PC-9 (cell line): ENCODE measurements at regions not wholly inside any gene's neighbourhood (a gene's known extent, or its start where the extent isn't known, plus 50 kb on each side); places are given as distances from the start of the nearest gene placed in this dataset.

ENCODE experiments used
- BruUV-seq: library from RNA; stranded (reverse); fragments of 400-500 nt; replicated peaks from 2 replicates; lab custom pipeline; 2021; lab: Mats Ljungman, UMichigan
- CTCF ChIA-PET: fragments of 300-600 bp; sonication (Branson Sonifier 250); formaldehyde crosslinking; loops from one replicate; lab custom pipeline; 2022; ENCODE audit warnings: antibody characterized with exemption; lab: Charles Lee
- POLR2A ChIA-PET: fragments of 300-600 bp; sonication (Branson Sonifier 250); formaldehyde crosslinking; loops from one replicate; lab custom pipeline; 2022; ENCODE audit warnings: antibody characterized with exemption; ENCODE audit not compliant: unreplicated experiment; lab: Charles Lee
- DNase-seq, 2 experiments: peaks; one replicate each; pipeline versions ENCODE4 v3.0.0 to v3.0.0-alpha.2; 2015 to 2022; ENCODE audit warnings: mixed read lengths in 1 of 2
- H2AFZ ChIP-seq: fragments of 200-600 bp; sonication (generic); 2 replicates; pipeline ENCODE4 v1.8.1; 2017; ENCODE audit warnings: antibody characterized with exemption
- H3F3A ChIP-seq: fragments of 200-600 bp; sonication (generic); 2 replicates; pipeline ENCODE4 v1.8.1; 2017; ENCODE audit warnings: antibody characterized with exemption, mild to moderate bottlenecking, low read depth; ENCODE audit not compliant: insufficient read depth
- H3K27ac ChIP-seq: fragments of 200-600 bp; sonication (generic); 2 replicates; pipeline ENCODE4 v1.6.1; 2016; ENCODE audit warnings: mixed run types
- H3K27me3 ChIP-seq: fragments of 200-600 bp; sonication (generic); 2 replicates; pipeline ENCODE4 v1.6.1; 2016; ENCODE audit warnings: low read depth, mixed run types; ENCODE audit not compliant: insufficient read depth
- H3K36me3 ChIP-seq: fragments of 200-600 bp; sonication (generic); 2 replicates; pipeline ENCODE4 v1.6.1; 2016; ENCODE audit warnings: low read depth, mixed run types
- H3K4me1 ChIP-seq: fragments of 200-600 bp; sonication (generic); replicated peaks from 2 replicates; pipeline ENCODE4 v1.6.1; 2016; ENCODE audit warnings: mixed run types; ENCODE audit not compliant: insufficient read depth
- H3K4me2 ChIP-seq: fragments of 200-600 bp; sonication (generic); 2 replicates; pipeline ENCODE4 v1.6.1; 2017; ENCODE audit warnings: mixed run types
- H3K4me3 ChIP-seq: fragments of 200-600 bp; sonication (generic); 2 replicates; pipeline ENCODE4 v1.6.1; 2016; ENCODE audit warnings: mixed run types
- H3K79me2 ChIP-seq: fragments of 200-600 bp; sonication (generic); 2 replicates; pipeline ENCODE4 v1.6.1; 2017; ENCODE audit warnings: low read depth, mixed run types
- H3K9me2 ChIP-seq: fragments of 200-600 bp; sonication (generic); 2 replicates; pipeline ENCODE4 v1.8.1; 2017; ENCODE audit warnings: mild to moderate bottlenecking; ENCODE audit not compliant: insufficient read depth
- H3K9me3 ChIP-seq: fragments of 200-600 bp; sonication (generic); 2 replicates; pipeline ENCODE4 v1.8.1; 2016; ENCODE audit warnings: low read depth; ENCODE audit not compliant: insufficient read depth
- H4K20me1 ChIP-seq: fragments of 200-600 bp; sonication (generic); 2 replicates; pipeline ENCODE4 v1.8.1; 2017; ENCODE audit not compliant: insufficient read depth
- CTCF ChIP-seq: fragments of 200-600 bp; sonication (generic); conservative IDR thresholded peaks from 2 replicates; pipeline ENCODE4 v1.6.1; 2017; ENCODE audit warnings: mixed run types, antibody characterized with exemption, mild to moderate bottlenecking, moderate library complexity
- EZH2 ChIP-seq: fragments of 200-600 bp; sonication (generic); IDR thresholded peaks from 2 replicates; pipeline ENCODE4 v1.8.0; 2017; ENCODE audit warnings: antibody characterized with exemption, low read depth
- intact Hi-C: fragments of 100-400 bp; cut with micrococcal nuclease; formaldehyde crosslinking; loops from one replicate; pipeline ENCODE4 v1.10.0; 2022; ENCODE audit not compliant: unreplicated experiment

GRCh38 chr6:63154535-63154934, 56.7 kb upstream of the FKBP1C start:
- DNase-seq = no peak
- ChIA-PET CTCF (no interaction called here), POLR2A (no interaction called here)
- Histone ChIP-seq H3F3A (no peaks in the 10 kb centered on the region), H3K27me3 (no peaks in the 10 kb centered on the region), H3K79me2 (no peaks in the 10 kb centered on the region), H3K27ac (no peak overlapping the region), H2AFZ (no peak overlapping the region), H3K4me1 (no peaks in the 10 kb centered on the region), H3K9me3 (no peaks in the 10 kb centered on the region), H3K4me2 (no peak overlapping the region), H4K20me1 (no peaks in the 10 kb centered on the region), H3K9me2 (no peaks in the 10 kb centered on the region), H3K4me3 (no peak overlapping the region), H3K36me3 (no peaks in the 10 kb centered on the region)
- intact Hi-C loops = no loop called here
- no TSS peak for BruUV-seq
- no peak for TF ChIP-seq CTCF
- no peak for TF ChIP-seq EZH2
